CD14-positive monocyte (primary cell): ENCODE measurements at regions not wholly inside any gene's neighbourhood (a gene's known extent, or its start where the extent isn't known, plus 50 kb on each side); places are given as distances from the start of the nearest gene placed in this dataset.

Experiments used
- DNase-seq, 3 donors: peaks; one replicate each; pipeline ENCODE4 v3.0.0-alpha.2; 2011 to 2022
- H2AFZ ChIP-seq: 2 replicates; pipeline ENCODE4 v1.6.0; 2012; ENCODE audit warnings: mild to moderate bottlenecking, low read depth, low read length, inconsistent platforms; ENCODE audit not compliant: insufficient read depth, poor library complexity, severe bottlenecking
- H3K27ac ChIP-seq, 2 donors: 1 replicate in 1 of 2; 2 replicates in 1 of 2; pipeline ENCODE4 v1.5.1; 2012 to 2013; ENCODE audit warnings: low read length in 2 of 2, control low read depth in 1 of 2, inconsistent platforms in 1 of 2, low read depth in 1 of 2, mild to moderate bottlenecking in 1 of 2
- H3K27me3 ChIP-seq, 2 donors: one replicate each; pipeline versions ENCODE4 v1.6.0 to v1.6.1; 2011 to 2013; ENCODE audit warnings: low read length in 2 of 2; ENCODE audit not compliant: control insufficient read depth in 2 of 2, insufficient read depth in 2 of 2
- H3K36me3 ChIP-seq, 2 donors: replicated peaks in 1 of 2; 1 replicate in 1 of 2; 2 replicates in 1 of 2; pipeline versions ENCODE4 v1.5.1 to v1.6.1; 2012 to 2013; ENCODE audit warnings: low read length in 2 of 2, control low read depth in 1 of 2, inconsistent platforms in 1 of 2, mild to moderate bottlenecking in 1 of 2; ENCODE audit not compliant: insufficient read depth in 2 of 2, control insufficient read depth in 1 of 2
- H3K4me1 ChIP-seq, 2 donors: 1 replicate in 1 of 2; 2 replicates in 1 of 2; pipeline versions ENCODE4 v1.5.1 to v1.6.1; 2012 to 2013; ENCODE audit warnings: low read length in 2 of 2, control low read depth in 1 of 2, inconsistent platforms in 1 of 2, mild to moderate bottlenecking in 1 of 2, moderate library complexity in 1 of 2; ENCODE audit not compliant: insufficient read depth in 2 of 2, control insufficient read depth in 1 of 2
- H3K4me2 ChIP-seq: replicated peaks from 2 replicates; pipeline ENCODE3; 2012; ENCODE audit warnings: low read length, moderate library complexity, mild to moderate bottlenecking; ENCODE audit not compliant: poor library complexity, severe bottlenecking; ENCODE audit errors: extremely low read depth
- H3K4me3 ChIP-seq, 3 experiments: fragments of 200-600 bp in 1 of 3; sonication (generic) in 1 of 3; replicated peaks in 1 of 3; 1 replicate in 2 of 3; 2 replicates in 1 of 3; pipeline ENCODE4 v1.5.1; 2011 to 2013; ENCODE audit warnings: low read length in 3 of 3, mild to moderate bottlenecking in 3 of 3, control low read depth in 2 of 3, low read depth in 2 of 3, inconsistent platforms in 1 of 3, moderate library complexity in 1 of 3
- H3K79me2 ChIP-seq: 2 replicates; pipeline ENCODE4 v1.6.0; 2012; ENCODE audit warnings: mild to moderate bottlenecking, control low read depth, inconsistent platforms, low read length, moderate library complexity; ENCODE audit not compliant: insufficient read depth
- H3K9ac ChIP-seq: 2 replicates; pipeline ENCODE4 v1.6.0; 2017; ENCODE audit warnings: low read length, mild to moderate bottlenecking; ENCODE audit not compliant: insufficient read depth, poor library complexity, severe bottlenecking
- H3K9me3 ChIP-seq, 2 donors: replicated peaks in 1 of 2; 1 replicate in 1 of 2; 2 replicates in 1 of 2; pipeline versions ENCODE4 v1.5.1 to v1.6.1; 2012 to 2013; ENCODE audit warnings: low read length in 2 of 2, control low read depth in 1 of 2; ENCODE audit not compliant: control insufficient read depth in 1 of 2, insufficient read depth in 1 of 2
- H4K20me1 ChIP-seq: 2 replicates; pipeline ENCODE4 v1.6.0; 2012; ENCODE audit warnings: mild to moderate bottlenecking, low read length, control low read depth, moderate library complexity; ENCODE audit not compliant: insufficient read depth
- H3K27ac Mint-ChIP-seq, 7 donors: one replicate each; pipeline ENCODE4 v1.8.0; 2020; ENCODE audit warnings: mild to moderate bottlenecking in 7 of 7, mixed read lengths in 7 of 7, moderate library complexity in 6 of 7, inconsistent platforms in 2 of 7
- H3K27me3 Mint-ChIP-seq, 3 donors: one replicate each; pipeline ENCODE4 v1.8.0; 2021 to 2022; ENCODE audit warnings: low read depth in 3 of 3, mild to moderate bottlenecking in 3 of 3, mixed read lengths in 3 of 3, moderate library complexity in 3 of 3, inconsistent platforms in 1 of 3
- H3K36me3 Mint-ChIP-seq, 2 donors: one replicate each; pipeline ENCODE4 v1.8.0; 2020; ENCODE audit warnings: mixed read lengths in 2 of 2, inconsistent platforms in 1 of 2, mild to moderate bottlenecking in 1 of 2
- H3K4me1 Mint-ChIP-seq: one replicate; pipeline ENCODE4 v1.8.0; 2020; ENCODE audit warnings: mild to moderate bottlenecking, mixed read lengths
- H3K4me3 Mint-ChIP-seq, 2 donors: one replicate each; pipeline ENCODE4 v1.8.0; 2020; ENCODE audit warnings: mild to moderate bottlenecking in 2 of 2, mixed read lengths in 2 of 2, moderate library complexity in 1 of 2
- H3K9me3 Mint-ChIP-seq, 7 donors: one replicate each; pipeline ENCODE4 v1.8.0; 2020 to 2022; ENCODE audit warnings: mixed read lengths in 7 of 7, mild to moderate bottlenecking in 6 of 7, moderate library complexity in 6 of 7, inconsistent platforms in 2 of 7
- CTCF ChIP-seq: fragments of 200-600 bp; IDR thresholded peaks from one replicate; pipeline ENCODE4 v1.8.0; 2022; ENCODE audit warnings: antibody characterized with exemption, mild to moderate bottlenecking
- WGBS: methylation state at CpG from one replicate; pipeline ENCODE4 v1.1.5; 2013; ENCODE audit warnings: missing lambda C conversion rate; ENCODE audit not compliant: insufficient coverage; 5-methylcytosine and 5-hydroxymethylcytosine counted together
- intact Hi-C, 2 donors: fragments of 100-400 bp; cut with micrococcal nuclease; formaldehyde crosslinking; loops; one replicate each; pipeline versions ENCODE4 v1.15.0 to v1.15.1; 2023

- TF ChIP-seq CTCF, result no peak
- no peak overlapping the region for H3K4me2 ChIP-seq
- no peak overlapping the region for H2AFZ ChIP-seq
- H3K9me3 ChIP-seq, result peaks cover 0 to 32% of the 10 kb centered on the region in 2 donors
- H3K79me2 ChIP-seq, result no peaks in the 10 kb centered on the region
- Mint-ChIP-seq H3K4me1 (peaks cover 7% of the 10 kb centered on the region), H3K4me3 (no peak overlapping the region), H3K27me3 (peaks cover 11 to 37% (median 27%) of the 10 kb centered on the region in 3 donors), H3K27ac (peak overlapping the region in 1 of 7 donors; percentile 31), H3K36me3 (no peaks in the 10 kb centered on the region), H3K9me3 (peaks cover 7 to 34% (median 22%) of the 10 kb centered on the region in 7 donors)
- H3K9ac ChIP-seq, result no peak overlapping the region
- H3K4me3 ChIP-seq, result no peak overlapping the region
- peaks cover 0 to 14% of the 10 kb centered on the region in 2 donors for H3K27me3 ChIP-seq
- WGBS, result 83% methylated on average over 20 of the region's 32 CpGs
- H3K4me1 ChIP-seq, result peaks cover 3 to 14% of the 10 kb centered on the region in 2 donors
- H3K27ac ChIP-seq, result no peak overlapping the region
- no peaks in the 10 kb centered on the region for H4K20me1 ChIP-seq
- no peak for DNase-seq
- intact Hi-C loops, result no loop called here
- no peaks in the 10 kb centered on the region for H3K36me3 ChIP-seq
Observed at GRCh38 chr20:63105211-63106107, 98.7 kb upstream of the BHLHE23 start.

GRCh38 chr20:63104312-63105181 lies 97.8 kb upstream of the BHLHE23 start:
- Histone ChIP-seq H4K20me1 (no peaks in the 10 kb centered on the region), H3K79me2 (no peaks in the 10 kb centered on the region), H3K9ac (no peak overlapping the region), H3K36me3 (no peaks in the 10 kb centered on the region), H3K9me3 (peaks cover 0 to 32% of the 10 kb centered on the region in 2 donors), H2AFZ (no peak overlapping the region), H3K27me3 (peaks cover 0 to 14% of the 10 kb centered on the region in 2 donors), H3K4me1 (peaks cover 3 to 14% of the 10 kb centered on the region in 2 donors), H3K4me3 (no peak overlapping the region), H3K4me2 (no peak overlapping the region), H3K27ac (no peak overlapping the region)
- H3K9me3 Mint-ChIP-seq, result peaks cover 7 to 34% (median 21%) of the 10 kb centered on the region in 7 donors
- H3K4me1 Mint-ChIP-seq, result peaks cover 7% of the 10 kb centered on the region
- TF ChIP-seq CTCF, result no peak
- 85% methylated on average over 19 of the region's 19 CpGs for WGBS
- H3K27me3 Mint-ChIP-seq, result peaks cover 12 to 40% (median 27%) of the 10 kb centered on the region in 3 donors
- DNase-seq, result no peak
- no peaks in the 10 kb centered on the region for H3K36me3 Mint-ChIP-seq
- H3K4me3 Mint-ChIP-seq, result no peak overlapping the region
- no peak overlapping the region for H3K27ac Mint-ChIP-seq
- intact Hi-C loops, result no loop called here
